OCI-LY7 (cell line): ENCODE measurements at regions not wholly inside any gene's neighbourhood (a gene's known extent, or its start where the extent isn't known, plus 50 kb on each side); places are given as distances from the start of the nearest gene placed in this dataset.
"Not testable (repeated sequence)": the region's sequence is repeated elsewhere in the genome, so short reads cannot be mapped to it uniquely, and the experiment has no call there.

Experiments used
- BruUV-seq: library from RNA; stranded (reverse); fragments of 400-500 nt; replicated peaks from 2 replicates; lab custom pipeline; 2021; lab: Mats Ljungman, UMichigan
- CTCF ChIA-PET: fragments of 300-600 bp; sonication (Branson Sonifier 250); formaldehyde crosslinking; loops from one replicate; lab custom pipeline; 2022; ENCODE audit warnings: antibody characterized with exemption; ENCODE audit not compliant: unreplicated experiment; lab: Charles Lee
- POLR2A ChIA-PET: fragments of 300-600 bp; sonication (Branson Sonifier 250); formaldehyde crosslinking; loops from one replicate; lab custom pipeline; 2022; ENCODE audit warnings: antibody characterized with exemption; lab: Charles Lee
- DNase-seq: peaks from one replicate; pipeline ENCODE4 v3.0.0-alpha.2; 2015; ENCODE audit warnings: low spot score
- H2AFZ ChIP-seq: fragments of 200-600 bp; sonication (generic), shearing (Covaris generic); 2 replicates; pipeline ENCODE4 v1.6.1; 2014; ENCODE audit warnings: mild to moderate bottlenecking, antibody characterized with exemption, low read length, moderate library complexity
- H3K27ac ChIP-seq: fragments of 200-600 bp; sonication (generic); 2 replicates; pipeline ENCODE4 v1.5.1; 2014; ENCODE audit warnings: mixed run types, low read depth, mild to moderate bottlenecking, moderate library complexity, low read length, inconsistent platforms; ENCODE audit not compliant: poor library complexity, severe bottlenecking
- H3K36me3 ChIP-seq: fragments of 200-600 bp; sonication (generic); 2 replicates; pipeline ENCODE4 v1.6.1; 2014; ENCODE audit warnings: mild to moderate bottlenecking, antibody characterized with exemption, low read length, moderate library complexity, mixed read lengths; ENCODE audit not compliant: insufficient read depth
- H3K4me1 ChIP-seq: fragments of 200-600 bp; sonication (generic); 2 replicates; pipeline ENCODE4 v1.5.1; 2014; ENCODE audit warnings: mild to moderate bottlenecking, low read length; ENCODE audit not compliant: insufficient read depth, poor library complexity, severe bottlenecking
- H3K4me2 ChIP-seq: fragments of 200-600 bp; sonication (generic); 2 replicates; pipeline ENCODE4 v1.6.1; 2014; ENCODE audit warnings: mild to moderate bottlenecking, low read length
- H3K4me3 ChIP-seq: fragments of 200-600 bp; sonication (generic); 2 replicates; pipeline ENCODE4 v1.5.1; 2014; ENCODE audit warnings: mild to moderate bottlenecking, low read depth, low read length; ENCODE audit not compliant: poor library complexity, severe bottlenecking
- H3K79me2 ChIP-seq: fragments of 200-600 bp; sonication (generic); 2 replicates; pipeline ENCODE4 v1.6.1; 2016; ENCODE audit warnings: low read depth, mild to moderate bottlenecking, low read length, moderate library complexity, mixed read lengths; ENCODE audit not compliant: insufficient read depth
- H3K9me2 ChIP-seq: fragments of 200-600 bp; sonication (generic); 2 replicates; pipeline ENCODE4 v1.6.1; 2016; ENCODE audit warnings: mild to moderate bottlenecking, low read length, mixed read lengths; ENCODE audit not compliant: insufficient read depth
- H3K9me3 ChIP-seq: fragments of 200-600 bp; sonication (generic); 2 replicates; pipeline ENCODE4 v1.6.1; 2014; ENCODE audit warnings: mild to moderate bottlenecking, mixed run types, low read length, mixed read lengths
- H4K20me1 ChIP-seq: fragments of 200-600 bp; sonication (generic); 2 replicates; pipeline ENCODE4 v1.6.1; 2014; ENCODE audit warnings: mild to moderate bottlenecking, antibody characterized with exemption, low read length, moderate library complexity, mixed read lengths; ENCODE audit not compliant: insufficient read depth
- EZH2phosphoT487 ChIP-seq: fragments of 200-600 bp; sonication (generic); IDR thresholded peaks from 2 replicates; pipeline ENCODE4 v1.6.1; 2018; ENCODE audit warnings: low read depth, borderline replicate concordance, mild to moderate bottlenecking, mixed run types, antibody characterized with exemption, low read length, moderate library complexity, mixed read lengths
- intact Hi-C: fragments of 100-400 bp; cut with micrococcal nuclease; formaldehyde crosslinking; loops from one replicate; pipeline ENCODE4 v1.10.0; 2022; ENCODE audit not compliant: unreplicated experiment
- TF ChIP-seq, protein P1 (sequence below): fragments of 200-600 bp; sonication (generic); conservative IDR thresholded peaks from 2 replicates; pipeline ENCODE4 v1.5.1; 2014; ENCODE audit warnings: mild to moderate bottlenecking, antibody characterized with exemption, low read length, moderate library complexity, mixed read lengths

GRCh38 chr5:67875601-67876000 lies 340.0 kb upstream of the PIK3R1 start:
- no peak for TF ChIP-seq EZH2phosphoT487
- TF ChIP-seq, protein P1, sequence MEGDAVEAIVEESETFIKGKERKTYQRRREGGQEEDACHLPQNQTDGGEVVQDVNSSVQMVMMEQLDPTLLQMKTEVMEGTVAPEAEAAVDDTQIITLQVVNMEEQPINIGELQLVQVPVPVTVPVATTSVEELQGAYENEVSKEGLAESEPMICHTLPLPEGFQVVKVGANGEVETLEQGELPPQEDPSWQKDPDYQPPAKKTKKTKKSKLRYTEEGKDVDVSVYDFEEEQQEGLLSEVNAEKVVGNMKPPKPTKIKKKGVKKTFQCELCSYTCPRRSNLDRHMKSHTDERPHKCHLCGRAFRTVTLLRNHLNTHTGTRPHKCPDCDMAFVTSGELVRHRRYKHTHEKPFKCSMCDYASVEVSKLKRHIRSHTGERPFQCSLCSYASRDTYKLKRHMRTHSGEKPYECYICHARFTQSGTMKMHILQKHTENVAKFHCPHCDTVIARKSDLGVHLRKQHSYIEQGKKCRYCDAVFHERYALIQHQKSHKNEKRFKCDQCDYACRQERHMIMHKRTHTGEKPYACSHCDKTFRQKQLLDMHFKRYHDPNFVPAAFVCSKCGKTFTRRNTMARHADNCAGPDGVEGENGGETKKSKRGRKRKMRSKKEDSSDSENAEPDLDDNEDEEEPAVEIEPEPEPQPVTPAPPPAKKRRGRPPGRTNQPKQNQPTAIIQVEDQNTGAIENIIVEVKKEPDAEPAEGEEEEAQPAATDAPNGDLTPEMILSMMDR, result no peak
- H3K79me2 ChIP-seq, result no peaks in the 10 kb centered on the region
- H3K36me3 ChIP-seq, result no peaks in the 10 kb centered on the region
- no peak overlapping the region for H3K4me3 ChIP-seq
- H3K4me2 ChIP-seq, result no peak overlapping the region
- H3K27ac ChIP-seq, result no peak overlapping the region
- no peaks in the 10 kb centered on the region for H4K20me1 ChIP-seq
- POLR2A ChIA-PET, result no interaction called here
- CTCF ChIA-PET, result no interaction called here
- no peak for DNase-seq
- H2AFZ ChIP-seq, result no peak overlapping the region
- H3K9me2 ChIP-seq, result no peaks in the 10 kb centered on the region
- H3K4me1 ChIP-seq, result no peaks in the 10 kb centered on the region
- intact Hi-C loops, result no loop called here
- no TSS peak for BruUV-seq
- no peaks in the 10 kb centered on the region for H3K9me3 ChIP-seq

DNA sequence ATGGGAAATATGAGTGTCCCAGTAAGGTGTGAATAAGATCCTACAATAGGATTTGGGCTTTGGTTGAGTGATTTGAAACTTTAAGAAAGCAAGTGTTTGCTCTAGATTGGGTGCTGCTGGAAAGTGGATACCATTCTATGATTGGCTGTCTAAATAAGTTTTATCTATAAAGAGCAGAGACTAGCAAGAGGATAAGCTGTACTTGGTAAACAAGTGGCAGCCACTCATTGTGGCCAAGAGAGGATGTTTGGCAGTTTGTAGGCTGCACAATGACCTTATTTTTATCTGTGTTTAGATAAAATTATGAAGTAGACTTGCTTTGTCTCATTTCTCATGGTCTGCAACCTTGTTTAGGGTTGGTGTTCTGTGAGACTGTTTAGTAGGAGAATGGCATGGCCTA lies 341.6 kb upstream of the PIK3R1 start:
- H3K9me2 ChIP-seq, result no peaks in the 10 kb centered on the region
- ChIA-PET POLR2A (no interaction called here), CTCF (no interaction called here)
- H4K20me1 ChIP-seq, result no peaks in the 10 kb centered on the region
- intact Hi-C loops, result no loop called here
- no peaks in the 10 kb centered on the region for H3K4me1 ChIP-seq
- no peak for TF ChIP-seq EZH2phosphoT487
- H3K4me2 ChIP-seq, result no peak overlapping the region
- H3K79me2 ChIP-seq, result no peaks in the 10 kb centered on the region
- no peaks in the 10 kb centered on the region for H3K9me3 ChIP-seq
- no peaks in the 10 kb centered on the region for H3K36me3 ChIP-seq
- H3K4me3 ChIP-seq, result no peak overlapping the region
- no peak overlapping the region for H2AFZ ChIP-seq
- DNase-seq, result no peak
- BruUV-seq, result no TSS peak
- H3K27ac ChIP-seq, result no peak overlapping the region

DNA sequence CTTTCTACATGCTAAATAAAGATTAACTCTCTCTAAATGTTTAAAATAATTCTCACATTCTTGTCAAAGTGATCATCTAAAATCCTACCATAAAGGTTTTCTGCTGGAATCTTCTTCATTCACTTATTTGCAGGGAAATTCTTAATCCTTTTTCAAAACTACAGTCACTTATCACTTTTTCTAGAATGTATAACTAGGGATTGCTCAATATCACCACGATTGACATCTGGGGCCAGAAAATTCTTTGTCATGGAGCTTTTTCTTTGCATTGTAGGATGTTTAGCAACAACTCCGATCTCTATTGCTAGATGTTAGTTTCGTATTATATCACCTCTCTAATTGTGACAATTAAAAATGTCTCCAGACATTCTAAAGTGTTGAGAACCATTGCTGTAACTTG lies 344.9 kb upstream of the PIK3R1 start:
- Histone ChIP-seq H3K79me2 (no peaks in the 10 kb centered on the region), H3K4me2 (no peak overlapping the region), H3K9me2 (no peaks in the 10 kb centered on the region), H3K4me3 (no peak overlapping the region), H3K4me1 (no peaks in the 10 kb centered on the region), H3K9me3 (no peaks in the 10 kb centered on the region), H3K36me3 (no peaks in the 10 kb centered on the region), H2AFZ (no peak overlapping the region), H4K20me1 (no peaks in the 10 kb centered on the region), H3K27ac (no peak overlapping the region)
- ChIA-PET POLR2A (no interaction called here), CTCF (no interaction called here)
- TF ChIP-seq, protein P1, result no peak
- TF ChIP-seq EZH2phosphoT487, result no peak
- intact Hi-C loops, result no loop called here
- no TSS peak for BruUV-seq
- DNase-seq, result no peak

DNA sequence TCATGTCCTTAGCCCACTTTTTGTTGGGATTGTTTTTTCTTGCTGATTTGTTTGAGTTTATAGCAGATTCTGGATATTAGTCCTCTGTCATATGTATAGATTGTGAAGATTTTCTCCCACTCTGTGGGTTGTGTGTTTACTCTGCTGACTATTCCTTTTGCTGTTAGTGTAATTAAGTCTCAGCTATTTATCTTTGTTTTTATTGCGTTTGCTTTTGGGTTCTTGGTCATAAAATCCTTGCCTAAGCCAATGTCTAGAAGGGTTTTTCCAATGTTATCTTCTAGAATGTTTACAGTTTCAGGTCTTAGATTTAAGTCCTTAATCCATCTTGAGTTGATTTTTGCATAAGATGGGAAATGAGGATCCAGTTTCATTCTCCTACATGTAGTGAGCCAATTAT lies 351.2 kb upstream of the PIK3R1 start:
- H3K4me3 ChIP-seq, H3K27ac ChIP-seq, H3K9me3 ChIP-seq, H3K36me3 ChIP-seq, intact Hi-C loops, BruUV-seq, CTCF ChIA-PET, POLR2A ChIA-PET, DNase-seq, H3K4me2 ChIP-seq, H2AFZ ChIP-seq, H3K9me2 ChIP-seq, H3K79me2 ChIP-seq, H3K4me1 ChIP-seq, H4K20me1 ChIP-seq: not testable (repeated sequence)
